Erythroblast (primary cell): ENCODE measurements at regions not wholly inside any gene's neighbourhood (a gene's known extent, or its start where the extent isn't known, plus 50 kb on each side); places are given as distances from the start of the nearest gene placed in this dataset.

Experiments used
- DNase-seq, 2 experiments: peaks; one replicate each; lab custom pipeline; 2025; lab: John Stamatoyannopoulos, UW
- GATA1 ChIP-seq: IDR thresholded peaks from 2 replicates; pipeline ENCODE4 v1.6.1; 2011; ENCODE audit warnings: low read depth, mild to moderate bottlenecking, control low read depth, low read length, moderate library complexity
- POLR2A ChIP-seq: IDR thresholded peaks from 2 replicates; pipeline ENCODE4 v1.6.1; 2011; ENCODE audit warnings: mild to moderate bottlenecking, low read length

- TF ChIP-seq POLR2A, result no peak
- TF ChIP-seq GATA1, result no peak
- no peak for DNase-seq
Measured at GRCh38 chr1:189656628-189657530, 820.8 kb downstream of the BRINP3 start.

GRCh38 chr1:189657715-189658114 is 819.9 kb downstream of the BRINP3 start:
- no peak for DNase-seq
- no peak for TF ChIP-seq POLR2A
- no peak for TF ChIP-seq GATA1

- DNase-seq, result no peak
- no peak for TF ChIP-seq GATA1
Measured at GRCh38 chr1:189658381-189658780, 819.3 kb downstream of the BRINP3 start.

- TF ChIP-seq GATA1 (no peak), POLR2A (no peak)
Measured at GRCh38 chr1:189659731-189660130, 817.9 kb downstream of the BRINP3 start.

GRCh38 chr1:189662190-189662589 is 815.5 kb downstream of the BRINP3 start:
- DNase-seq, result peak in 1 of 2 experiments; percentile 11
- no peak for TF ChIP-seq POLR2A
- TF ChIP-seq GATA1, result no peak

More at GRCh38 chr1:189659731-189660130, 817.9 kb downstream of the BRINP3 start:
- no peak for DNase-seq

DNA sequence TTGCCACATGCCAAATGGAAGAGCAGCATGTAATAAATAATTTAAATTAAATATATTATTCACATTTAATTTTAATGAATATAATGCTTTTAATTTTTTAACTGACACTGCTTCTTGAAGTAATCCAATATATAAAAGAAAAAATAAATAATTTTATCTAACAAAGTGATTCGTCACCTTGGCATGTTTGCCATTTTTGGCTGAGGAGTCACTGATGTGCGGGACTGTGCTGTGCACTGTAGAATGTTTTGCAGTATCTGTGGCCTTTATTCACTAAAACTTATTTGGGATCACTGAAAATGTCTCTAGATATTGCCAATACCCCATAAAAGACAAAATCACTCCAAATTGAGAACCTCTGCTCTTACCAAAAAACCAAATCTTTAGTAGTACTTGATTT is 807.8 kb downstream of the BRINP3 start:
- DNase-seq, result no peak
- TF ChIP-seq POLR2A (no peak), GATA1 (no peak)

GRCh38 chr1:189673217-189673616 is 804.4 kb downstream of the BRINP3 start:
- no peak for DNase-seq
- no peak for TF ChIP-seq POLR2A
- no peak for TF ChIP-seq GATA1

GRCh38 chr1:189675712-189676244 is 801.9 kb downstream of the BRINP3 start:
- DNase-seq, result no peak
- no peak for TF ChIP-seq GATA1
- no peak for TF ChIP-seq POLR2A

- no peak for DNase-seq
- TF ChIP-seq POLR2A (no peak), GATA1 (no peak)
Measured at GRCh38 chr1:189678779-189679178, 798.9 kb downstream of the BRINP3 start.

- no peak for DNase-seq
Measured at GRCh38 chr1:189681252-189681919, 796.3 kb downstream of the BRINP3 start.

DNA sequence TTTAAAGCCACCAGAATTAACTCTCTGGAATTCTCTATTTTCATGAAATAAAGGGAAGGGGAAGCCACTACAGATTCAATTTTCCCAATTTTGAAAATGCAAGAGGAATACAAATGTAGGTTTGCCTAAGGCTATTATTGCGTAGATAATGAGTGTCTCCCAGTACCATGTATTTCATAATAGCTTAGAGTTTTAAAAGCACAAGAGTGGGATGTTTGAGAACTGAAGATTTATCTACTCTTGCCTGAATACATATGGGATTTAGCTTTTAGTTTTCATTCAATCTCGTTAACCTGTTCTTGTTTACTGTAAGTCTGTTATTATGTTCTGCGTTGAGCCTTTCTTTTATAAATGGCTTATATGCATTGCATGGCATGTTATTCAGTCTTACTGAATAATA is 795.1 kb downstream of the BRINP3 start:
- TF ChIP-seq GATA1 (no peak), POLR2A (no peak)
- no peak for DNase-seq

More at GRCh38 chr1:189681252-189681919, 796.3 kb downstream of the BRINP3 start:
- TF ChIP-seq POLR2A (no peak), GATA1 (no peak)

DNA sequence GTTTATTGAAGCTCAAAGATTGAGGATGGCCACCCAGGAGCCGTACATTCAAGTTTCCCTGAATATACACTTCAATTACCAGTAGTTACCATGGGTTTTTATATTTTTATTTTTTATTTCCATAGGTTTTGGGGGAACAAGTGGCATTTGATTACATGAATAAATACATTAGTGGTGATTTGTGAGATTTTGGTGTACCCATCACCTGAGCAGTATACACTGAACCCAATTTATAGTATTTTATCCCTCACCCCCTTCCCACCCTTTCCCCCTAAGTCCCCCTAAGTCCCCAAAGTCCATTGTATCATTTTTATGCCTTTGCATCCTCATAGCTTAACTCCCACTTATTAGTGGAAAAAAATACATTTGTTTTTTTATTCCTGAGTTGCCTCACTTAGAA is 791.4 kb downstream of the BRINP3 start:
- no peak for TF ChIP-seq POLR2A
- TF ChIP-seq GATA1, result no peak
- no peak for DNase-seq

DNA sequence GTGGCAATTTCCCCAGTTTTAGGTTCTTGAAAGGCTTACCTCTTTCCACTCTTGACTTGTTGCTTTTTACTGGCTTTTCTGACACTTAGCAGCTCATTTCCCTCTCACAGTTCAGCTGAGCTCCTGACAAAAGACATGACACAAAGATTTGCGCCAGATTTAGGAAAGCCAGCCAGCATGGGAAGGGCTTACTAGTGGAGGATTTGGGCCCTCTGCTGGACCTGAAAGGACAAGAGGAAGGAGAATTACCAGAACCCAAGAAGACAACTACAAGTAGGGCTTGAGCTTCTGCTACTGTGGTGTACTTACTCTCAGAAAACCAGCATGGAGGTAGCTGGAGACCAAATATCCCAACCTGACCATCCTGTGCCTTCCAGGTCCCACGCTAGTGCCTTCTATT is 784.5 kb downstream of the BRINP3 start:
- TF ChIP-seq GATA1 (no peak), POLR2A (no peak)
- DNase-seq, result no peak

GRCh38 chr1:189696297-189696696 is 781.4 kb downstream of the BRINP3 start:
- TF ChIP-seq GATA1 (no peak), POLR2A (no peak)
- no peak for DNase-seq
